ENCODE measurements at regions not wholly inside any gene's neighbourhood (a gene's known extent, or its start where the extent isn't known, plus 50 kb on each side); places are given as distances from the start of the nearest gene placed in this dataset.

GRCh38 chr3:59512066-59512465 is 462.2 kb upstream of the CFAP20DC start:
- peaks cover 2% of the 10 kb centered on the region for H3K27me3 ChIP-seq (ENCODE audit: insufficient read depth, poor library complexity, severe bottlenecking)
- DNase-seq (ENCODE audit: low read depth in 1 of 2, low spot score in 1 of 2): no peak
- TF ChIP-seq GABPA (IDR thresholded peaks at IDR 0.05; ENCODE audit: low read depth): no peak
- TF ChIP-seq SPI1 (IDR thresholded peaks at IDR 0.05; ENCODE audit: borderline replicate concordance, low read depth): no peak
- TF ChIP-seq CTCF (IDR thresholded peaks at IDR 0.05; ENCODE audit: insufficient read depth, low read length): no peak
- TF ChIP-seq POLR2AphosphoS5 (IDR thresholded peaks at IDR 0.05; ENCODE audit: low read depth): no peak
- TF ChIP-seq, protein P1, sequence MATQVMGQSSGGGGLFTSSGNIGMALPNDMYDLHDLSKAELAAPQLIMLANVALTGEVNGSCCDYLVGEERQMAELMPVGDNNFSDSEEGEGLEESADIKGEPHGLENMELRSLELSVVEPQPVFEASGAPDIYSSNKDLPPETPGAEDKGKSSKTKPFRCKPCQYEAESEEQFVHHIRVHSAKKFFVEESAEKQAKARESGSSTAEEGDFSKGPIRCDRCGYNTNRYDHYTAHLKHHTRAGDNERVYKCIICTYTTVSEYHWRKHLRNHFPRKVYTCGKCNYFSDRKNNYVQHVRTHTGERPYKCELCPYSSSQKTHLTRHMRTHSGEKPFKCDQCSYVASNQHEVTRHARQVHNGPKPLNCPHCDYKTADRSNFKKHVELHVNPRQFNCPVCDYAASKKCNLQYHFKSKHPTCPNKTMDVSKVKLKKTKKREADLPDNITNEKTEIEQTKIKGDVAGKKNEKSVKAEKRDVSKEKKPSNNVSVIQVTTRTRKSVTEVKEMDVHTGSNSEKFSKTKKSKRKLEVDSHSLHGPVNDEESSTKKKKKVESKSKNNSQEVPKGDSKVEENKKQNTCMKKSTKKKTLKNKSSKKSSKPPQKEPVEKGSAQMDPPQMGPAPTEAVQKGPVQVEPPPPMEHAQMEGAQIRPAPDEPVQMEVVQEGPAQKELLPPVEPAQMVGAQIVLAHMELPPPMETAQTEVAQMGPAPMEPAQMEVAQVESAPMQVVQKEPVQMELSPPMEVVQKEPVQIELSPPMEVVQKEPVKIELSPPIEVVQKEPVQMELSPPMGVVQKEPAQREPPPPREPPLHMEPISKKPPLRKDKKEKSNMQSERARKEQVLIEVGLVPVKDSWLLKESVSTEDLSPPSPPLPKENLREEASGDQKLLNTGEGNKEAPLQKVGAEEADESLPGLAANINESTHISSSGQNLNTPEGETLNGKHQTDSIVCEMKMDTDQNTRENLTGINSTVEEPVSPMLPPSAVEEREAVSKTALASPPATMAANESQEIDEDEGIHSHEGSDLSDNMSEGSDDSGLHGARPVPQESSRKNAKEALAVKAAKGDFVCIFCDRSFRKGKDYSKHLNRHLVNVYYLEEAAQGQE (IDR thresholded peaks at IDR 0.05; ENCODE audit: insufficient replicate concordance, low read depth): no peak
- H3K4me3 ChIP-seq (replicated peaks; ENCODE audit: insufficient read depth, low read length): no peak overlapping the region
- no peak overlapping the region for H3K27ac ChIP-seq (replicated peaks)

- no peak overlapping the region for H3K27ac ChIP-seq (replicated peaks)
- H3K27me3 ChIP-seq (ENCODE audit: insufficient read depth, poor library complexity, severe bottlenecking): no peaks in the 10 kb centered on the region
- H3K4me3 ChIP-seq (replicated peaks; ENCODE audit: insufficient read depth, low read length): no peak overlapping the region
- no peak for DNase-seq (ENCODE audit: low read depth in 1 of 2, low spot score in 1 of 2)
- TF ChIP-seq SPI1 (IDR thresholded peaks at IDR 0.05; ENCODE audit: borderline replicate concordance, low read depth): no peak
- TF ChIP-seq, protein P1 (IDR thresholded peaks at IDR 0.05; ENCODE audit: insufficient replicate concordance, low read depth): no peak
- TF ChIP-seq CTCF (IDR thresholded peaks at IDR 0.05; ENCODE audit: insufficient read depth, low read length): no peak
- no peak for TF ChIP-seq POLR2AphosphoS5 (IDR thresholded peaks at IDR 0.05; ENCODE audit: low read depth)
- no peak for TF ChIP-seq GABPA (IDR thresholded peaks at IDR 0.05; ENCODE audit: low read depth)
These were observed 460.8 kb upstream of the CFAP20DC start for GRCh38 chr3:59510576-59510975.

DNA sequence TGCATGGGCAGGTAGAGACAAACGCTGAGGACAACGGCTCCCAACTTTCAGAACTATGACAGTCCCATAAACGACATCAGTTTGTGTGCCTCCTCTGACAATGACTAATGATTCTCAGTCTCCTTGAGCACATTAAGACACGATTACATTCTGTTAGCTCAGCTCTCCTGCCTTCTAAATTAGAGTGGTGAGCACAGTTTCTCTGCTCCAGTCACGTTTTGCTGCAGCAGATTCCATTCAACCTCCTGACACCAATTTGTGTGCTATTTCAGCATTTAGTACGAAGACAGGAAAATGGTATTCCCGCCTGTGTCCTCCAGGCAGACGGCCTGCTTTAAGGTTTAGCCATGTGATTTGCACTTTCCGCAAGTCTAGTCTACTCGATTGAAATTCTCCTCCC is 458.4 kb upstream of the CFAP20DC start:
- Histone ChIP-seq H3K27ac (replicated peaks) (no peak overlapping the region), H3K4me3 (replicated peaks; ENCODE audit: insufficient read depth, low read length) (no peak overlapping the region)

More for the DNA sequence above, 458.4 kb upstream of the CFAP20DC start:
- no peaks in the 10 kb centered on the region for H3K27me3 ChIP-seq (ENCODE audit: insufficient read depth, poor library complexity, severe bottlenecking)
- TF ChIP-seq CTCF (IDR thresholded peaks at IDR 0.05; ENCODE audit: insufficient read depth, low read length) (no peak), SPI1 (IDR thresholded peaks at IDR 0.05; ENCODE audit: borderline replicate concordance, low read depth) (no peak), POLR2AphosphoS5 (IDR thresholded peaks at IDR 0.05; ENCODE audit: low read depth) (no peak), GABPA (IDR thresholded peaks at IDR 0.05; ENCODE audit: low read depth) (no peak)
- TF ChIP-seq, protein P1 (IDR thresholded peaks at IDR 0.05; ENCODE audit: insufficient replicate concordance, low read depth): no peak
- DNase-seq (ENCODE audit: low read depth in 1 of 2, low spot score in 1 of 2): no peak

Data from HL-60 (cell line).